GM18951 (cell line): ENCODE measurements at regions not wholly inside any gene's neighbourhood (a gene's known extent, or its start where the extent isn't known, plus 50 kb on each side); places are given as distances from the start of the nearest gene placed in this dataset.

Source experiments
- POLR2A ChIP-seq: IDR thresholded peaks from 4 replicates; pipeline ENCODE4 v1.6.1; 2011; ENCODE audit warnings: mild to moderate bottlenecking; ENCODE audit not compliant: insufficient read length, insufficient read depth; ENCODE audit errors: extremely low read depth
- in situ Hi-C: fragments of 300-500 bp; cut with MboI; formaldehyde crosslinking; loops from one replicate; pipeline ENCODE4 v1.12.0; 2022; ENCODE audit warnings: low sequenced_read_pairs, mixed read lengths, inconsistent platforms; ENCODE audit not compliant: unreplicated experiment

GRCh38 chr10:58054881-58055280 is 212.8 kb downstream of the IPMK start:
- no peak for TF ChIP-seq POLR2A
- in situ Hi-C loops, result no loop called here

- TF ChIP-seq POLR2A, result no peak
- in situ Hi-C loops, result no loop called here
Measured at GRCh38 chr10:58052772-58053171, 214.9 kb downstream of the IPMK start.

- no peak for TF ChIP-seq POLR2A
- in situ Hi-C loops, result no loop called here
Measured at GRCh38 chr10:58050575-58050974, 217.1 kb downstream of the IPMK start.

GRCh38 chr10:58048936-58049335 is 218.8 kb downstream of the IPMK start:
- TF ChIP-seq POLR2A, result no peak
- in situ Hi-C loops, result no loop called here

- in situ Hi-C loops, result no loop called here
- TF ChIP-seq POLR2A, result no peak
Measured at GRCh38 chr10:58044072-58044471, 223.6 kb downstream of the IPMK start.

- in situ Hi-C loops, result no loop called here
- TF ChIP-seq POLR2A, result no peak
Measured at GRCh38 chr10:58041901-58042300, 225.8 kb downstream of the IPMK start.

GRCh38 chr10:58030208-58030607 is 237.5 kb downstream of the IPMK start:
- in situ Hi-C loops, result no loop called here
- no peak for TF ChIP-seq POLR2A

GRCh38 chr10:58028597-58029366 is 238.9 kb downstream of the IPMK start:
- in situ Hi-C loops, result no loop called here
- TF ChIP-seq POLR2A, result no peak

GRCh38 chr10:58027426-58027825 is 240.3 kb downstream of the IPMK start:
- no peak for TF ChIP-seq POLR2A
- in situ Hi-C loops, result no loop called here

- in situ Hi-C loops, result no loop called here
- TF ChIP-seq POLR2A, result no peak
Measured at GRCh38 chr10:58026036-58026435, 241.7 kb downstream of the IPMK start.

GRCh38 chr10:58023341-58024073 is 244.2 kb downstream of the IPMK start:
- no peak for TF ChIP-seq POLR2A
- in situ Hi-C loops, result no loop called here

- no peak for TF ChIP-seq POLR2A
- in situ Hi-C loops, result no loop called here
Measured at GRCh38 chr10:58019863-58020537, 247.7 kb downstream of the IPMK start.

- in situ Hi-C loops, result no loop called here
- TF ChIP-seq POLR2A, result no peak
Measured at GRCh38 chr10:58017719-58018367, 249.9 kb downstream of the IPMK start.
